SIG-M5 (cell line): ENCODE measurements at regions not wholly inside any gene's neighbourhood (a gene's known extent, or its start where the extent isn't known, plus 50 kb on each side); places are given as distances from the start of the nearest gene placed in this dataset.
"Not testable (repeated sequence)": the region's sequence is repeated elsewhere in the genome, so short reads cannot be mapped to it uniquely, and the experiment has no call there.

Source experiments
- DNase-seq: peaks from one replicate; lab custom pipeline; 2025; lab: John Stamatoyannopoulos, UW

GRCh38 chr5:51172903-51173626, 210.2 kb upstream of the ISL1 start:
- DNase-seq, result no peak

GRCh38 chr5:51181208-51181894, 201.9 kb upstream of the ISL1 start:
- no peak for DNase-seq

DNA sequence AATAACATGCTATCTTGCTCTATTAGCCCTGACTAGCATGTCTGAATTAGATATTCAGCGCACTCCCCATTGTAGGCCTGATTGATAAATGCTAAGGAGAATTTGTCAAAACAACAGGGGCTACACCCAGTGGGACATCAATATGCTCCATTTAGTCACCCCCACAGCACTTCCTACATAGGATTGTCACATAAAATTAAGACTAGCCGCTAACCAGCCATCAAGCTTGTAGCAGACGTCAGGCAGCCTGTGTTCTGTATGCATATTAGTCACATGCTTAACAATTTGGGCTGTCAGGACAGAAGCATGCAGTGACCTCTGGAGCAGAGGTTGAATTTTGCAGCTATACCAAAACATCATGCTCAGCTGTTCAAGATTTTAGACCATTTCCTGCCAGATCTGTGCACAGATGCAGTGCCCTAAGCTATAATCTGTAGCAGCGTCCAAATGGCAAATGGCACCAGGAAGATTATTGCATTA, 197.4 kb upstream of the ISL1 start:
- DNase-seq, result no peak

GRCh38 chr5:51188001-51188591, 195.2 kb upstream of the ISL1 start:
- DNase-seq, result no peak

GRCh38 chr5:51194671-51195070, 188.6 kb upstream of the ISL1 start:
- no peak for DNase-seq

DNA sequence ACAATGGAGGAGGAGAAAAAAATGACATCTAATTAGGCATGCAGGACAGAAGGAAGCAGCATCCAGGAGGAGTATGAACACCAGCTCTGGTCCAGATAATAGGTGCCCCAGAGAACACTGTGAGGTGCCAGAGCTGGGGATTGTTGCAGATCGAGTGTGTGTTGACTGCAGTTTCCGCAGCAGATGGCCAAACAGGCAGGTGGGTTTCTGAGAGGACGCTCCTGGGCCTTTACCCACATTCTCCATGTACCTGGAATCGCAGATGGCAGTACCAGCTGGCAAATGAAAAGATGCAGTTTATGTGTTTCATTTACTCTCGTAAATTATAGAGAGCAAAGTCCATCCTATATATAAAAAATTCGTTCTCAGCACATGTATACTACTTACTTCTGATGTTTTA, 182.2 kb upstream of the ISL1 start:
- no peak for DNase-seq

- no peak for DNase-seq
Measured at GRCh38 chr5:51201708-51202107, 181.5 kb upstream of the ISL1 start.

GRCh38 chr5:51202161-51202560, 181.1 kb upstream of the ISL1 start:
- no peak for DNase-seq

- no peak for DNase-seq
Measured at GRCh38 chr5:51203598-51203997, 179.7 kb upstream of the ISL1 start.

DNA sequence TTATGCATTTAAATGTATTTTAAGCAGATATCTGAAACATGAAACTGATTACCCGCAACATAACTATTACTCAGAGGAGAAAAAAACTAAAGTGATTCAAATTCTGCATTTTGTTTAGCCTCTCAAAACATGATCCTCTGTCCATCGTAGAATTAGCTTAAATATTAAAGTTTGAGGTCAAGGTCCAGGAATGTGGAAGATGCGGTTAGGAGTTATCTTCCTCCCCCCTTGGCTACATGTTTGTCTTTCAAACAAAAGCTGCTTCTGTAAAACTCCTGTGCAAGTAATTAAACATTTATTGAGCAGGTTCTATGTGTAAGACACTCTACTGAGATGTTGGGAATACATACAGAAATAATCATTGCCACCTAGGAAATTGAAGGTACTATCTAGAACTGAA, 175.0 kb upstream of the ISL1 start:
- DNase-seq, result no peak

DNA sequence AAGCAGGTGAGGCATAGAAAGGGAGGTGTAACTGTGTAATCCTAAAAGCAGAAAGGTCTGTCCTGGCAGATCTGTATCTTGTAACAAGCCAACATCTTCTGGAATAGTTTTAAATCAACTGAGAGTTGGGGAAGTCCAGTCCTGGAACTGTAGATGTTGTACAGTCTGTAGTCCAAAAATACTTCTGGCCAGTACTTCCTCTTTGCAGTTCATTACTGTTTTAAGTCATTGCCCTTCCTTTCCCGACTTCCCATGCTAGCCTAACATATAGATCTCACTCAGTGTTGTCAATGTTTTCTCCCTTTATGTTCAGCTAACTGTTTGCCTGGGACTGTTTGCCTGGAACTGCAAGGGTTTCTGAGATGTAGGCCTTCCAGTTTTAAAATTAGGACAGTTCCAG, 168.5 kb upstream of the ISL1 start:
- no peak for DNase-seq

DNA sequence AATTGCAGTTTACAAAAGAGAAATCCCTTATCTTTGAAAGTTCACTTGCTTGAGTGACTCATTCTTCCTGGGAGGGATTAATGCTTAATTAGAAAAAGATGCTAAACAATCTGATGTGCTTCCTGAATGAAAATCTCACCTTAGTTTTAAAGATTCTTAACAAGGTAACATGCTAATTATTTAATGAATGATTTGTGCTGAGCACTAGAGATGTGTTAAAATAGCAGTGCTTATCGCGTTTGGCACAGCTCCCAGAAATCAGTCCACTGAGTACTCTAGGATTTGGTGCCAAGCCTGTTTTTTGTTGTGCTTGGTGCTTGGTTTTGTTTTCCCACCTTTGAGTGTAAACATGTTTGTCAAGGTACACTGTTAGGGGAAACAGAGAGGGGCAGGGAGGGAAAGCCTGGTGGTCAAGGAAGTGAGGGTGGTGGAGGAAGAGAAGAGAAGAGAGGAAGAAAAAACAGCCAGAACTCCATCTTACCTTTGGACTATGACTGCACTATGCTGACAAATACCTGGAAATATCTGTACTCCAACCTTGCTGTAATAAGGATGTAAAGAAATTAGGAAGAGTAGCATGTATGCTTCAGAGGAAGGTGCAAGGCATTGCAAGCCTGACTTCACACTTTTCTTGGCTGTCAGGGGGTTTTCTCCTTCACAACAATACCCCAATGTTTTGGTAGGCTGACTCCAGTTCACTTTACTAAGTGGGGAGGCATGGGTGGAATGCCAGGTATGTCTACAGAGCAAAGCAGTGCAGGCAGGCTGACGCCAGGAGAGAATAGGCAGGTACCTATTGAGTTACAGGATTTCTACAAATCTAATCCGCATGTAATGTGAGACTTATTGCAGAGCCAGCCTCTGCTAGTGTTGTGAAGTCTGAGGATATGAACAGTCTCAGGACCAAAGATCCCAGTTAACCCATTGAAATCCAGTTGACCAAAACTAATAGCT, 157.2 kb upstream of the ISL1 start:
- DNase-seq, result no peak

GRCh38 chr5:51227963-51228470, 155.2 kb upstream of the ISL1 start:
- no peak for DNase-seq

DNA sequence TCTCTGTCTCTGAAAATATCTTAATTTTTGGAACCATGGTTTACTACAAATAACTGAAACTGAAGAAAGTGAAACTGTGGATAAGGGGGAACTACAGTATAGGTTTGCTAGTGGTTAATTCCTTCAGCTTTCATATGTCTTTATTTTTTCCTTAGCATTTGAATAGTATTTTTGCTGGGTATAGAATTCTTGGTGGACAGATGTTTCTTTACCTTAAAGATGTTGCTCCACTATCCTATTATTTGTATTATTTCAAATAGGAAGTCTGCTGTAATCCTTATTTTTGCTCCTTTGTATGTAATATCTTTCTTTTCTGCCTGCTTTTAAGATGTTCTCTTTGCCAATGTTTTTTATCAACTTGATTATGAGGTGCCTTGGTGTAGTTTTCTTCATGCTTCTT, 152.9 kb upstream of the ISL1 start:
- no peak for DNase-seq

DNA sequence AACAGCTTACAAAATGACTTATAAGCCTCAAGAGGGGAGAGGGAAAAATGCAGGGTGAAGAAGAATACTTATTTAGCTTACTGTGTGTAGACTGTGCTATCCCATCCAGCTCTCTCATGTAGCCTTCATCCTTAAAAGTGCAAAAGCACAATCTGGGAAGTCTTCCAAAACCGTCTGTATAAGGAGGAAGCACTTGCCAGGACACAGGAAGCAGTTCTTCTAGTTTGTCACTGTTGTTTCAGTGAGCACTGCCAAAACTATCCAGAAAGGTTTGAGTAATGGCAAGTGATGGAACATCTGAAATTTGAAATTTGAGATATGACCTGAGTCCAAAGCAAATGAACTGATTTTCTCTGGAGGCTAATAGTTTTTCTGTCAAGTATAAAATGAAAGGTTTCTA, 140.8 kb upstream of the ISL1 start:
- no peak for DNase-seq

GRCh38 chr5:51250957-51251356, 132.3 kb upstream of the ISL1 start:
- DNase-seq, result not testable (repeated sequence)

DNA sequence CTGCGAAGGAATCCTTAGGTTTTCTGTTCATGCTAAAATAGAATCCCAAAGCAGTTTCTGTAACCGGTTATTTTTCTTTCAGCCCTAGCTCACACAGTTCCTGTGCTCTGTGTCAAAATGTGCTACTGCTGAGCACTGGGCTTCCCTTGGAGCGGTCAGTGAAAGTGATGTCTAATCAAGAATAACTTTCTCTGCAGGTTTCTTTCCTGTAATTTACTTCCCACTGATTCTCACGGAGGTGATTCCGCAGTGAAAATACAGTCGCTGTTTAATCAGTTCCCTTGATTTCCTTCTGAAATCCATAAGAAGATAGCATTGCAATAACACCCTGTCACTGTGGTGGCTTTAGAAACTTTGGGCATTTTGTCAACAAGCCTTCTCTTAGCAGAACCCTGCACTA, 112.0 kb upstream of the ISL1 start:
- DNase-seq, result no peak

DNA sequence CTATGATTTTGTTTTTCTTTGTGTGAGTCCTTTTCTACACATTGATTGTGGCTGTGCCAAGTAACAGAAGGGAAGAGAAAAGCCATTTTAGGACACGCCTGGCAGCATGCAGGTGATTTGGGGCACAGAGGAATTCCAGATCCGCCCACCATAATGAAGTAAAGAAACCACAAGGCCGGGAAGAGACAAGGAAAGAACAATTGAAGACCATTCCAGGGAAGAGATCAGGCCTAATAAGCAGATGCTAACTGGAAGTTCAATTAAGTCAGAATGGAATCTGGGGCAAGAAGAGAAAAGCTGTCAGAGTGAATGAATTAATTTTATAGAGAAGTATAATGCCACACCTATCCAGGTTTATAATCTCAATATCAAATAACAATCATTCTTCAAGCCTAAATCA, 110.2 kb upstream of the ISL1 start:
- DNase-seq, result no peak

DNA sequence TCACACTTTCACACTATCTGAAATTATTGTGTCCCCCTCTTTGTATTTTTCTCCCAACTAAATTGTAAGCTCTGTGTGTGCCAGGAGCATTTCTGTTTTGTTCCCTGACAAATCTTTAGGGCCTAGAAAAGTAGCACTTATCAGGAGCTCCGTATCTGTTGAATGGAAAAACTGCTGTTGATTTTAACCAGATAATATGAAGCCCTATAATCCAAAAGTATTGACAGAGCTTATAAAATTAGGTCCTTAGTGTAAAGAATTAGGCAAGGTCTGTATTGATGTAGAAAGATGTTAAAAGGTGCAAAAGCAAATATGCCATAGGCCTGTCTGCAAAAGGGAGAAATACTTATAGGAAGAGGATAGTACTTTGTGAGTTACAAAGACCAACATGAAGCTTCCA, 109.4 kb upstream of the ISL1 start:
- DNase-seq, result no peak

- DNase-seq, result no peak
Measured at GRCh38 chr5:51275428-51275827, 107.8 kb upstream of the ISL1 start.

- DNase-seq, result no peak
Measured at GRCh38 chr5:51276250-51276649, 107.0 kb upstream of the ISL1 start.

DNA sequence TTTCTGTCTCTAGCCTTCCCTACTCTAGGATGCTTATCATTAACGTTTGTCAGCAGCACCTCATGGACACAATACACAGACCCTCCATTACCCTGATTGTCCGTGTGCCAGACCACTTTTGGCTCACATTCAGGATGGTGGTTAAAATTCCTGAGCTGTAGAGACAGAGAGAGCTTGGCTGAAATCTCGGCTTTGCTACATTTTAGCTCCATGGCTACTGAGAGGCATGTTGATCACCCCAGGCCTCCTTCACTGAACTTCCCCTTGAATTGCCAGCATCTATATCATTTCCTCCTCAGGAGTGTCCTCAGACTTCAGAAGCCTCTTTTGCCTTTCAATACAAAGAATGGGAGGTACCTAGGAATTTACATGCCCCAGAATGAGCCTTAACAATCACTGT, 104.7 kb upstream of the ISL1 start:
- no peak for DNase-seq
